Activated CD4-positive, alpha-beta T cell treated with anti-CD3 and anti-CD28 coated beads, Interleukin-2, amount 50 U/mL, for 1 hour (primary cell): ENCODE measurements at regions not wholly inside any gene's neighbourhood (a gene's known extent, or its start where the extent isn't known, plus 50 kb on each side); places are given as distances from the start of the nearest gene placed in this dataset.
"Not testable (repeated sequence)": the region's sequence is repeated elsewhere in the genome, so short reads cannot be mapped to it uniquely, and the experiment has no call there.

Experiments
- DNase-seq: peaks from one replicate; pipeline ENCODE4 v3.0.0-alpha.2; 2020

GRCh38 chrX:39688576-39689375 is 409.0 kb downstream of the BCOR start:
- DNase-seq, result peak; percentile 2

GRCh38 chrX:39689376-39690104 is 408.2 kb downstream of the BCOR start:
- DNase-seq, result no peak

GRCh38 chrX:39690541-39691415 is 407.0 kb downstream of the BCOR start:
- DNase-seq, result no peak

- no peak for DNase-seq
These were observed 406.0 kb downstream of the BCOR start for GRCh38 chrX:39691724-39692123.

GRCh38 chrX:39692796-39693195 is 405.0 kb downstream of the BCOR start:
- no peak for DNase-seq

- DNase-seq, result no peak
These were observed 404.5 kb downstream of the BCOR start for GRCh38 chrX:39693298-39693697.

GRCh38 chrX:39702636-39703035 is 395.1 kb downstream of the BCOR start:
- DNase-seq, result not testable (repeated sequence)

- no peak for DNase-seq
These were observed 394.5 kb downstream of the BCOR start for GRCh38 chrX:39703307-39703706.

GRCh38 chrX:39704590-39704989 is 393.2 kb downstream of the BCOR start:
- DNase-seq, result no peak

GRCh38 chrX:39705290-39705689 is 392.5 kb downstream of the BCOR start:
- no peak for DNase-seq

- no peak for DNase-seq
These were observed 388.4 kb downstream of the BCOR start for GRCh38 chrX:39709364-39709763.

- DNase-seq, result no peak
These were observed 387.9 kb downstream of the BCOR start for GRCh38 chrX:39709812-39710211.

GRCh38 chrX:39710776-39711175 is 387.0 kb downstream of the BCOR start:
- DNase-seq, result no peak

- DNase-seq, result no peak
These were observed 383.3 kb downstream of the BCOR start for GRCh38 chrX:39714471-39714870.

GRCh38 chrX:39716401-39716800 is 381.4 kb downstream of the BCOR start:
- no peak for DNase-seq

- DNase-seq, result no peak
These were observed 380.8 kb downstream of the BCOR start for GRCh38 chrX:39716802-39717540.

GRCh38 chrX:39718981-39719380 is 378.8 kb downstream of the BCOR start:
- DNase-seq, result no peak

- no peak for DNase-seq
These were observed 376.8 kb downstream of the BCOR start for GRCh38 chrX:39720945-39721344.

GRCh38 chrX:39721566-39722279 is 376.0 kb downstream of the BCOR start:
- DNase-seq, result no peak

GRCh38 chrX:39724544-39724943 is 373.2 kb downstream of the BCOR start:
- no peak for DNase-seq

- no peak for DNase-seq
These were observed 372.6 kb downstream of the BCOR start for GRCh38 chrX:39725114-39725513.
